HG03025 (cell line): ENCODE measurements at regions not wholly inside any gene's neighbourhood (a gene's known extent, or its start where the extent isn't known, plus 50 kb on each side); places are given as distances from the start of the nearest gene placed in this dataset.

ENCODE experiments used
- ATAC-seq: cut with Tn5 transposase; IDR thresholded peaks from one replicate; pipeline ENCODE4 v1.9.1; 2021; ENCODE audit warnings: mild to moderate bottlenecking, moderate library complexity; ENCODE audit not compliant: unreplicated experiment, low FRiP score

DNA sequence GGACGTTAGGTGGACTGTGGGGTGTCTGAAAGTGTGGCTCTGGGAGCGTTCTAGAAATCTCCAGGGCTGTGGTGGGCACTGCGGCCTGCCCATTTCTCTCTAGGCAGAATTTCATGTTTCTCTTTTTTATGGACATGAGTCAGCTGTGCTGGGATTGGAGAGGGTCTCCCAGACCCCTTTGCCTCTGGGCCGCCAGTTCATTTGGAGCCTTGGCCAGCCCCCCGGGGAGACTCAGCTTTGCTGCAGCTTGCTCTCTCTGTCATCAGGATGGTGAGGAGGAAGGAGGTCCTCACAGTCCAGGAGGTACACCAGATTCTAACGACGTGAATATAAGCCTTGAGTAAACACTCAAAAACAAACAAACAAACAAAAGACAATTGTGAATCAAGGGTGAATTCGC, 149.6 kb upstream of the RGMA start:
- ATAC-seq: no peak

DNA sequence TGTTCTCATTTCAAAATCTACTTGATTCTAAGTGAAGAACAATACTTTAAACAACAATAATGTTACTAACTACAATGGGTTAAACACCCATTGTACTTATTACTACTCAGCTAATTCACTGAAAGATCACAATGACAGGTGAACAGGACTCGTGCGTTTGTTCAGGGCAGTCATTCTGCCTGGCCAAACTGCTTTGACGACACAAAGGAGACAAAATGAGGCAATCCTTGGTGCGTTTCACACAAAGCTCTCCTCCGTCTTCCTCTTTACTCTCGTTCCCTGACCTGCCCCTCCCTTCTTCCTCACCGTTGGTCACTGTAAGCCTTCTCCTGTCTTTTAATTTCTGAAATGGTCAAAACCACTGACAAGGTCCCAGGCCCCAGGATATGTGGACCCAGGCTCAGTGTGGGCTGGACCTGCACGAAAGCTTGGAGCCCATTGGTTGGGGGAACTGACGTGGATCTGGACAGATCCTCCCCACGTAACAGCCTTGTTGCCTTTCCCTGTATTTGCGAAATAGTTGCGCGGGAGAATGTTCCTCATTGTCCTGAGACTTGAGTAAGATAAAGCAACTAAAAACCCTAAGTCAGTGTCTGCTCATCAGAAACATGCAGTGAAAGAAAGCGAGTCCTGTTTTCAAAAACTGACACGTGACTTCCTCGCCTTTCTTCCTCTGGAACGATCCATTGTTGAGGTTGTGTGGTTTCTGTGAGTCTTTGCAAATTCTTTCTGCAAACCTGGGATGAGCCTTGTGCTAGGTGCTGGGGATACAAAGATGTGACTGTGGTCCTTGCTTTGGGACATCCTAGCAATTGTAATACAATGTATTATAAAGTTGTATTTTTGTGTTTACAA, 147.1 kb upstream of the RGMA start:
- no peak for ATAC-seq

DNA sequence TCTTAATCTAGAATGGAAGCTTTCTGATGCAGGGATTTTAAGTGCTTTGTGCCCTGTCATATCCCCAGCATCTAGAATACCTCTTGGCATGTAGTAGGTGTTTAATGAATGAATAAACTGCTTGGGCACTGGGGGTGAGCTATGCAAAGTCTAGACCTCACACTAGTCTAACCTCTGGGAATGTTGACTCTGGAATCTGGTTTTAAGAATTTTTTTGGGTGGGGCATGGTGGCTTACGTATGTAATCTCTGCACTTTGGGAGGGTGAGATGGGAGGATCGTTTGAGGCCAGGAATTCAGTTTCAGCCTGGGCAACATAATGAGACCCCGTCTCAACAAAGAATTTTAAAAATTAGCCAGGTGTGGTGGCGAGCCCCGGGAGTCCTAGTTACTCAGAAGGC, 146.3 kb upstream of the RGMA start:
- ATAC-seq: no peak

DNA sequence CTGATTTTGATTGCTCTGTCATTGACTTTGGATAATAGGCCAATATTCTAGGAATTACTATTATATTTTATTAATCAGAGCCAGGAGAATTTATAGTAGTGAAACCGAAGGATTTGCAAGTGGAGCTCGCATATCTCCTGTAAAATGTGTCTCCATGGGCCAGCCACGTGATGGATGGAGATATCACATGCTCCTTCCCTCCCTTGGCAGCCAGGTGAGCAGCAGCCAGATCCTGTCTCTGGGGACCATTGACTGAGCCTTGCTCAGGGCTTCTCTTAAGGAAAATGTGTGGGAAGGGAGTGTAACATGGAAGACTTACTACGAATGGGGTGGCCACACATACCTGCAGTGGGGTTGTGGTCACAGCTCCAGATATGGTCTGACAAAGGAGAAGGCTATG, 144.7 kb upstream of the RGMA start:
- ATAC-seq: no peak

DNA sequence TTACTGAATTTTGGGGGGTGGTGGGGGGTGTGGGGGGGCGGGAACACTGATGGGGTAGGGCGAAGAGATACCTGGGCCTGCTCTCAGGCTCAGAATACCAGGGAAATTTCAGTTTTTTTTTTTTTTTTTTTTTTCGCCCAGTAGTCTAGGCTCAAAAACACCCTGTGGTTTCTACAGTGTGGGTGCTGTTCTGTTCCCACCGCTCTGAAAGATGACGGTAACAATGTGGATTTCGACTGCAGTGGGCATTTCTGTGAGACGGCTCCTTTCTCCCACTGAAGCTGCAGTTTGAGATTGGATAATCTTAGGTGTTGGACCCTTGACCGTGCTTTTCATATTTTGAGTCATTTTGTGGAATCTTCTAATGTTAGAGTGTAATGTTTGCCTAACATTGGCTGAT, 143.8 kb upstream of the RGMA start:
- ATAC-seq: no peak

DNA sequence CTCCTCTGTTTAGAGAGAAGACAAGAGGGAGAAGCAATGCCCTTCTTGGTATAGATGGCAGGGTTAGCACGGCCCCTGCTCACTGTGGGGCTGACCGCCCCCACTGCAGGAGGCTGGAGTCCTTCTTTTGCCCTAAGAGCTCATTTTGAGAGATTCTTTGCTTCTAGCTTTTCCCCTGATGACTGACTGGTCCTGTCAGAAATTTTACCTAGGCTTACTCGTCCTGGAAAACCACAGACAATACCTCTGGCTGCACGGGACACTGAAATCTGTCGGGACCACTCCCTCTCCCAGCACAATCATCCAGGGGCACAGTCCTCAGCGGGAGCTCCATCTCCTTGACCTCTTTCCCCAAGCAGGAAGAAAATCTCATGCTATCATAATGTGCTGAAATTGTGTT, 143.0 kb upstream of the RGMA start:
- no peak for ATAC-seq

DNA sequence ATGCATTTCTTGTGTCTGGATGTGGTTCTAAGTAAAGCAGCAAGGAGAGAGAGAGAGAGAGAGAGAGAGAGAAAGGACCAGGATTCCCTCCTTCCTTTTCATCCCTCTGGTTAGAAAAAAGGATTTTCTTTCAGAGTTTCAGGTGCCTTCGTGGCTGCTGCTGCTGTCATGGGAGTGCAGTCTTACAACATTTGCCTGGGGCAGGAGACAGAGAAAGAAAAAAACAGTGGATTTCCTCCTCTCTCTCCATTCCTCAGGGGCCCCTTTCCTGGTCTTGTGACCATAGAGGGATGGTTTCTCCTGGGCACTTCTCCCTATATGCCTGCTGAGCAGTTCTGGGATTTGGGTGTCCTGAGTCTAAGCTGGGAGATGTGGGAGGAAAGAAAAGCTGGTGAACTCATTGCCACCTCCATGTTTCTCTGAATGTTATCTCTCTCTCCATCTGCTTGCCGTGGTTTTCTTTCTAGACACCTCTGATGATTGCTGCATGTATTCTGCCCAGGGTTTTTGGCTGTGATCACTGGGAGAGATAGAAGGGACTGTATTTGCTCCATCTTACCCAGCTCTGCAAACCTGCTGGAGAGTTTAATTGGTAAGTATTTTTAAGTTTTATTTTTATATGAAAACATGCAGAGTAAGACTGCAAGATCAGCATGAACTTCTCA, 142.4 kb upstream of the RGMA start:
- ATAC-seq: no peak

DNA sequence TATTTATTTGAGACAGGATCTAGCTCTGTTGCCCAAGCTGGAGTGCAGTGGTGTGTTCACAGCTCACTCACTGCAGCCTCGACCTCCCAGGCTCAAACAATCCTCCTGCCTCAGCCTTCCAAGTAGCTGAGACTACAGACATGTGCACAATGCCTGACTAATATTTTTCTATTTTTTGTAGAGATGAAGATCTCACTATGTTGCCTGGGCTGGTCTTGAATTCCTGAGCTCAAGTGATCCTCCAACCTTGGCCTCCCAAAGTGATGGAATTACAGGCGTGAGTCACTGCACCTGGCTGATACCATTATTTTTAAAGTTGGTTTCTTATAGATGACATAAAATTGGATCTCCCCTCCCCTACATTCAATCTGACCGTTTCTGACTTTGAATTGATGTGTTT, 139.5 kb upstream of the RGMA start:
- ATAC-seq: no peak

DNA sequence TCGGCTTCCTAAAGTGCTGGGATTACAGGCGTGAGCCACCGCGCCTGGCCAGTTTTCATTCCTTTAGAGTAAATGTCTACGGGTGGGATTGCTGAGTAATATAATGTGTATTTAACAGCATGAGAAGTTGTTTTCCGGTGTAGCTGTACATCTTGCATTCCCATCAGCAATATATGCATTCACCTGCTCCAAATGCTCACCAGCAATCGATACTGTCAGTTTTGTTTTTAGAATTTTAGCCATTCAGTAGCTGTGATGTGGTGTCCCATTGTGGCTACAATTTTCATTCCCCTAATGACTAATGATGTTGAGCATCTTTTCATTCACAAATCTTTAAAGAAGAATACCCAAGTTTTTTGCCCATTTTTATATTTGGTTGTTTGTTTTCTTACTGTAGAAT, 134.8 kb upstream of the RGMA start:
- no peak for ATAC-seq

DNA sequence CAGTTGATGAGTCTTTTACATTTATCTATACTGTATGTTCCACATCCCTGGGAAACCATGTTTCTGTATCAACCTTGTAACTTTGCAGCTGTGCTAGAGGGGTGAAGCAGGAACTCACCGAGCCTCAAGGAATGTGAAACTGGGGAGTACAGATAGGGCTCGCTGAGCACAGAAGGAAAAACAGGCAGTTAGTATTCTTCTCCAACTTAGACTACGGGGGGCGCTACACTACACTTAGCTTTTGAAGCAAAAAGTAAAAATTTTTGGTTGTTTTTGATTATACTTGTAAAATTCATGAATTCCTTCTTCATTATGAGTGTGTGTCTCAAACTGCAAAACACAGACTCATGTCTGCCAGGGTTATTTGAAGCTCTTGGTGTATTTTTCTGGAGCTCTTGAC, 132.7 kb upstream of the RGMA start:
- ATAC-seq: no peak

DNA sequence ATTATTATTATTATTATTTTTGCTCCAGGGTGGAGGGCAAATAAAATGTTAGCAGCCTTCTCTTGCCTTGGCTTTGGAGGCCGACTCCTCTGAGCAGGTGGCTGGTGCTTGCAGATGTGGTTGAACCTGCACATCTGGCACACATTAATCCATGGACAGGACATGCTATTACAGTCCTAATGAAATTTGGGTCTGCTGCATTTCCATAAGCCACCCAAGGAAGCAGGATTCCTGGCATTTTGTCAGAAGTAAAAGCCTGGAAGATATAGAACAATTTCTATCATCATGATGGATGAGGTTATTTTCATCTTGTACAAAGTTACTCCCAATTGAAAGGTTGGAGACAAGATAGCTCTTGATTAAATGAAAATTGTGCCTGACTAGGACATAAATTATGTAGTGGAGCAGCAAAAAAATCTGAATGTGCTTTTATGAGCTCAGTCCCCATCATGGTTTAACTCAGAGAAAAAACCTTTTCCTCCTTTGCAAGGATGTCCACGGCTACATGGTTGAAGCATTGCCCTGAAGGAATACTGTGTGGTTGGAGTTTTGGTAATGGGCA, 130.9 kb upstream of the RGMA start:
- no peak for ATAC-seq

DNA sequence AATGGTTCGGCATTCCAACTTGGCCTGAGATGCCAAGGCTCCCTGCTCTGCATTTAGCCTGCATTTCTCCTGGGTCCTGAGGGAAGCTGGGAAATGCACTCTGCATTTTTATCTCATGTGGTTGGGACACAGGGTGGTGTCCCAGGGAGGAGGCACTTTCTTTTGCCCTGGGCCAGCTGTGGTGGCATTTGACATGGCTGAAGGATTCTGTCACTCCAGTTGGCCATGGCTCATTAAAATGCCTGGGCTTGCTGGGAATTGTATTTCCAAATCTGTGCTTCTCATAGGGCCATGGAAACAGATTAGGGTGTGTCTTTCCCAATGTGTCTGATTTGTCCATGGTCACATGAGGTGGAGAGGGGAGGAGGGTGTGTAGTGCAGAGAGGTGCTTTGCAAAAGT, 128.3 kb upstream of the RGMA start:
- no peak for ATAC-seq

DNA sequence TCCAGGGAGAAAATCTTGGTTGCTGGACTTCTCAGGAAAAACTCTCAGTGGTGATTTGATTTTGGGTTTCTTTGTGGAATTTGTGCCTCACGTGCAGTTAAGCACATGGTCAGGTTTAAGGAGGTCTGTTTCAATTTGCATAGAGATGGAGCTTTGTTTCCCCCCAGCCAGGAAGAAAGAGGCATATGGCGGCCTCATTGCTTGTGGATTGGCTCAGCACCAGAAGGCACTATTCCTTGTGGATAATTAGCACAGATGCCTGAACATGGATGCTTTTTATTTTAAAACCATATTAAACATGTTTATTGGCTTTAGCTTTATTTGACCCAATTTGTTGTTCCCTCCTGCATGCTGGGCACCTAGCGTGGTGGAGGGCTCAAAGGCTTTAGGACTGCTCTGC, 125.1 kb upstream of the RGMA start:
- ATAC-seq: no peak

DNA sequence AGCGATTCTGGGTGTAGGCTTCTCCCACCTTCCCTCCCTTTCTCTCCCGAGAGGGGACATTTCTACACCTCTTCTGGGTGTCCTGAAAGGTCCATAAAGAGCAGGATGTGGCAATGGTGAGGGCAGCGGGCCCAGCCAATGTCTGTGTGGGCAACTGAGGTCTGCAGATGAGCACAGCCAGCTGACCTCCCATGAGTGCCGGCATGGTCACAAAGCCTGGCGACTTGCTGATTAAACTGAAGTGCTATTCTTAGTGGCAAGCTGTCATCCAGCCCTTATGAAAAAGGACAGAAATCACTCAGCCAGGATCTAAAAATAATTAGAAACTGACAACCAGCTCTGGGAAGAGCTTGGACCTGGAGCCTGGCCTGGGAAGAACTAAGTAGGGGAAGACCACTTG, 124.3 kb upstream of the RGMA start:
- no peak for ATAC-seq

DNA sequence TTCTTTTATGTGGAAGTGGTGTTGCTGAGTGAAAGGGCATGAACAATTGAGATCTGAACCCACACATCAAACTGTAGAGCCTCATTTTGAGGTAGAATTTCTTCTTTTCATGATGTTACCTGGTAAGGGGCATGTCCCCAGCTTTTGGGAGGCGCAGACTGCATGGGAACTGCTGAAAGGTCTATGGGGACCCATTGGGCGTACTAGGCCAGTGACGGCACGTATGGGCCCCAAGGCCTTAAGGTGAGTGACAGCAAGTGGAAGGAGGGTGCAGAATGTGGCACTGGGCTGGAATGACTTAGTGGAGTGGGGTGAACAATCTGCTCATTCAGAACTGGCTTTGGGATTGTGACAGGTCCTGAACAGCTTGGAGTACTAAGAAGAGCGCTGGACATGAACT, 123.6 kb upstream of the RGMA start:
- ATAC-seq: no peak

DNA sequence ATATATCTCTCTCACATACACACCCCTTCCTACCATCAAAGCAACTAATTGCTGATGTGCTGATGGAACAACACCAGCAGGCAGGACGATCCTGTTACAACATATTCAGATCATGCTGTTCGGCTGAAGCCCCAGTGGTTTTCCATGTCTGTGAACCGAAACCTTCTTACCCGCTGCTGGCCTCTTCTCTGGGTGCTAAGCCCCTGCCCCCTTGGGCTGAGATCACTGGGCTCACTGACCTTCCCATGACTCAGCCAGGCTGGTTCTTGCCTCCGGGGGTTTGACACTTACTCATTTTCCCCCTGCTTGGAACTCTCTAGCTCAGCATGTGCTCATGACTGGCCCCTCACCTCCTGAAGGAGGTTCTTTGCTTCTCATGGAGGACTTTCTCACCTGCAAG, 122.0 kb upstream of the RGMA start:
- ATAC-seq: no peak

DNA sequence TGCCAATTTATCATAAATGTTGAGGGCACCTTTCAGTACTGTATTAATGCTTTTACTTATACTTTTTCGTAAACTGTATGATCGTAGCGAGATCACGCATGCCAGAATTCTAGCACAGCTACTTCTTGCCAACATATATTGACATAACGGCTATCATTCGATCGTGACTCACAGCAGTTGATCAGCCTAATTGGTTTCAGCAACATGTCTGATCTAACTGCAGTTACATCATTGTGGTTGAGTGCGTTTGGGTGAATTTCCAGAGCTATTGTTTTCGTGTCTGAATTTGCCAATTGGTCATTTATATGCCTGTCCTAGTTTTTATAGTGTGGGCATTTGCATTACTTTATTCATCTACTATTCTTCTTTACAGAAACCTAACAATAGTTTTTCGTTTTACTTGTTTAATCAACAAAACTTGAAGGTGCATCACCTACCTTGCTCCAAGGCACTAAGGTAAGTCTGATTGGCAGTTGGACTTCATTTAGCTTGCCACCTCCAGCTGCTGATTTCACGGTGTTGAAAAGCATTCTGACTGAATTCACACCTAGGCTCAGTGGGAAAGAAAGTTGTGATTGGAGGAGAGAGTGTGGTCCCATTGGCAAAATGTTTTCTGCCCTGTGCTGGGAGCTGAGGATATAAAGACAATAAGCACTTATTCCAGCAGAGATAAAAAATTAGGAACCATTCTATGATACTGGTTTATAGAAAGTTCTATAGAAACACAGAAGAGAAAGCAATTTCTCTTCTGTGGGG, 120.9 kb upstream of the RGMA start:
- no peak for ATAC-seq

DNA sequence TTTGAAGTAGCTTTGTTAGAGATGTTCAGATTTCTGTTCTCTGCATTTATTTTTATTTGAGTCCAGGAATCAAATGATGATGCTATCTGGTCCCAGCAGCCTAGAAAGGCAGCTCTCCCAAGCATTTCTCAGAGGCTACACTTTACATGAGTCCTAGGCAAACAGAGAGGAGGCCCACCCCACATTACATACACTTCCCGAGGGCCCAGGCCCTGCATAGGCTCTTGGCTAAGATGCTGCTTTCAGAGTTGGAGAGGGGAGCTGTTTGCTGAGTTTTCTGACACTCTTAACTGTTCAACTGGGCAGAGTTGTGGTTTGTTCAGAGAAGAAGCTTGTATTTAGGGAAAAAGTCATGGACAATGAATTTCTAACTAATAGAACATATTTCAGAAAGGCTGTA, 117.9 kb upstream of the RGMA start:
- ATAC-seq: no peak

DNA sequence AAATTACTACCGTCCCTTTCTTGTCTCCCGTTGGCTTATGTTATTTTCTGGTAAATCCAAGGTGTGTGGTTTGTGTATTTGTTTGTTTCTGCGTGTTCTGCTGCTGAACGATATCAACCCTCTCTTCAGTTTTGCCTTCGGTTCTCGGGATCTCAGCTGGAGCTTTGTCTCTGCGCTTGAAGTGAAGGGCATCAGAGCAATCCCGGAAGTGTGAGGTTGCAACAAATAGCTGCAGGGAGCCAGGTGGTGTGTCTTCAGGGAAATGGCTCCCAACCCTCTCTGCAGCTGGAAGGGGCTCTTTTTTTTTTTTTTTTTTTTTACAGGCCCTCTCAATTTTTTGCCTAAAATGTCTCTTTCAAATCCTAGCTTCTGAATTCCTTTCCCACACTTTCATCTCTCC, 116.4 kb upstream of the RGMA start:
- ATAC-seq: no peak

DNA sequence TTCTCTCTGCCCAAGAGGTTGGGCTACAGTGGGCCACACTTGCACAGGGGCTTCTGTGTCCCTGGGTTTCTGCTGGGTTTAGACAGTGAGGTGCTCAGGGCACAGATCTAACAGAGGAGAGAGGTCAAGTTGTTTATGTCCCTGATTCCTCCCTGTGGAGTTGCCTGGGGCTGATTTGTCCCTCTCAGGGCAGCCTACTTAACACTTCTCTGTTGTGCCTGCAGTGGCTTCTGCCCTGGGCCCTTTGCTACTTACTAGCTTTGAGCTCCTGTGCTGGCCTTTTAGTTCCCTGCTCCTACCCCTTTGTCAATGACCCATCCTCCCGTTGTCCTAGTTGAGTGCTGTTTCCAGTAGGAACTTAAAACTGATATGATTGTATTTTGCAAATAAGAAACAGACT, 114.0 kb upstream of the RGMA start:
- ATAC-seq: no peak

DNA sequence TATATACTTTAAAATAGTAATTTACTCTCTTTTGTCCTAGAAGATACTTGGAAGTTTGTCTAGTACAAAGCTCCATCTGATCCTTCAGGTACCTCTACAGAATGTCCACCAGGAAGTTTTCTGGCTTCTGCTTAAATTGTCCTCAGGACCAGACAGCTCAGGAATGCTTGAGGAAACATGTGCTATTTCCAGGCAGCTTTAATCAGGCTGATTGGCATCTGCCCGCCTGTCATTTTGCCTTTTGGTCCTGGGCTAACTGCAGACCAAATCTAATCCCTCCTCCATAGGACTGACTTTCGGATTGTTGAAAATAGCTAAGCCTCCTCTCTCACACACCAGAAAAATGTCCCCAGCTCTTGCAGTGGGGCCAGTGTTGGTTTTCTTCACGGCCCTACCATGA, 113.4 kb upstream of the RGMA start:
- no peak for ATAC-seq
